Lower lobe of right lung (tissue), 2 donors: ENCODE measurements at regions not wholly inside any gene's neighbourhood (a gene's known extent, or its start where the extent isn't known, plus 50 kb on each side); places are given as distances from the start of the nearest gene placed in this dataset.

Experiments
- ATAC-seq, 2 donors: fragments of 200-7000 bp; cut with Tn5 transposase; one replicate each; pipeline ENCODE4 v1.9.1; 2020 to 2022; ENCODE audit warnings: mild to moderate bottlenecking in 2 of 2, moderate library complexity in 2 of 2
- DNase-seq: peaks from one replicate; pipeline ENCODE4 v3.0.0-alpha.2; 2020
- H3K27ac ChIP-seq: fragments of 200-600 bp; one replicate; pipeline ENCODE4 v1.8.0; 2022
- H3K27me3 ChIP-seq: fragments of 200-600 bp; one replicate; pipeline ENCODE4 v1.8.0; 2022; ENCODE audit warnings: low read depth
- H3K36me3 ChIP-seq: fragments of 200-600 bp; one replicate; pipeline ENCODE4 v1.8.0; 2022; ENCODE audit warnings: mild to moderate bottlenecking
- H3K4me1 ChIP-seq: fragments of 200-600 bp; one replicate; pipeline ENCODE4 v1.8.0; 2022
- H3K4me3 ChIP-seq: fragments of 200-600 bp; one replicate; pipeline ENCODE4 v1.8.0; 2022; ENCODE audit warnings: mild to moderate bottlenecking
- H3K9me3 ChIP-seq: fragments of 200-600 bp; one replicate; pipeline ENCODE4 v1.8.0; 2022
- intact Hi-C: fragments of 100-400 bp; cut with DNase I; formaldehyde crosslinking; loops from one replicate; pipeline ENCODE4 v1.11.0; 2022
- TF ChIP-seq, protein P1 (sequence below): fragments of 200-600 bp; IDR thresholded peaks from one replicate; pipeline ENCODE4 v1.8.0; 2022; ENCODE audit warnings: antibody characterized with exemption, mild to moderate bottlenecking
- donor health status: DM: no; HTN: yes; CAD: no; lungs with severe emphysema.

DNA sequence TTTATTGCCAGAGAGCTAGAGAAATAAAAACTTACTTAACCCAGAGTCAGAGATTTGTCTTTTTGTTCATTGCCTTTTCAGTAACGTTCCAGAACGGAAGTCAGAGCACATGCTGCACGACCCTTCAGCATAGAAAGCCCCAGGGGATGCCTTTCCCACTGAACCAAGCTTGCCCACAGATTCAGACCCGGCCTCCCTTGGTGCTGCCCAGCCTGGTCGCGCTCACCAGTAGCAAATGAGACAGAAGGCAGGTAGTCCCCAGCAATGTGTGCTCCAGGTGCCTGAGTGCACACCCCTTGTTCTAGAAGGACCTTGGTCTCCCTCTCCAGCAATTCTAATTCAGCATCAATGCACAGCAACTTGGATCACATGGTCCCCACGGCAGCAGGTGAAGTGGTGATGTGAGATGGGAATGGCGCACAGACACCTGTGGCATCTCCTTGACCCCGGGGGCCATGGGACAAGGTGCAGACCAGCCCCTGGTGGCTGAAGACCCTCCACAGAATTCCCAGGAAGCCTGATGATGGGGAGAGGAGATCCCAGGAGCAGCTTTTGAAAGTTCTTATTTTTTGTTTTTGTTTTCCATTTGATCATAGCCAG lies 91.8 kb upstream of the IQSEC1 start:
- no peak for DNase-seq
- intact Hi-C loops: no loop called here
- H3K27ac ChIP-seq: no peak overlapping the region
- H3K9me3 ChIP-seq: no peaks in the 10 kb centered on the region
- no peaks in the 10 kb centered on the region for H3K4me1 ChIP-seq
- no peaks in the 10 kb centered on the region for H3K36me3 ChIP-seq
- H3K27me3 ChIP-seq: no peaks in the 10 kb centered on the region
- no peak overlapping the region for H3K4me3 ChIP-seq
- TF ChIP-seq, protein P1, sequence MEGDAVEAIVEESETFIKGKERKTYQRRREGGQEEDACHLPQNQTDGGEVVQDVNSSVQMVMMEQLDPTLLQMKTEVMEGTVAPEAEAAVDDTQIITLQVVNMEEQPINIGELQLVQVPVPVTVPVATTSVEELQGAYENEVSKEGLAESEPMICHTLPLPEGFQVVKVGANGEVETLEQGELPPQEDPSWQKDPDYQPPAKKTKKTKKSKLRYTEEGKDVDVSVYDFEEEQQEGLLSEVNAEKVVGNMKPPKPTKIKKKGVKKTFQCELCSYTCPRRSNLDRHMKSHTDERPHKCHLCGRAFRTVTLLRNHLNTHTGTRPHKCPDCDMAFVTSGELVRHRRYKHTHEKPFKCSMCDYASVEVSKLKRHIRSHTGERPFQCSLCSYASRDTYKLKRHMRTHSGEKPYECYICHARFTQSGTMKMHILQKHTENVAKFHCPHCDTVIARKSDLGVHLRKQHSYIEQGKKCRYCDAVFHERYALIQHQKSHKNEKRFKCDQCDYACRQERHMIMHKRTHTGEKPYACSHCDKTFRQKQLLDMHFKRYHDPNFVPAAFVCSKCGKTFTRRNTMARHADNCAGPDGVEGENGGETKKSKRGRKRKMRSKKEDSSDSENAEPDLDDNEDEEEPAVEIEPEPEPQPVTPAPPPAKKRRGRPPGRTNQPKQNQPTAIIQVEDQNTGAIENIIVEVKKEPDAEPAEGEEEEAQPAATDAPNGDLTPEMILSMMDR: no peak
- no peak for ATAC-seq

DNA sequence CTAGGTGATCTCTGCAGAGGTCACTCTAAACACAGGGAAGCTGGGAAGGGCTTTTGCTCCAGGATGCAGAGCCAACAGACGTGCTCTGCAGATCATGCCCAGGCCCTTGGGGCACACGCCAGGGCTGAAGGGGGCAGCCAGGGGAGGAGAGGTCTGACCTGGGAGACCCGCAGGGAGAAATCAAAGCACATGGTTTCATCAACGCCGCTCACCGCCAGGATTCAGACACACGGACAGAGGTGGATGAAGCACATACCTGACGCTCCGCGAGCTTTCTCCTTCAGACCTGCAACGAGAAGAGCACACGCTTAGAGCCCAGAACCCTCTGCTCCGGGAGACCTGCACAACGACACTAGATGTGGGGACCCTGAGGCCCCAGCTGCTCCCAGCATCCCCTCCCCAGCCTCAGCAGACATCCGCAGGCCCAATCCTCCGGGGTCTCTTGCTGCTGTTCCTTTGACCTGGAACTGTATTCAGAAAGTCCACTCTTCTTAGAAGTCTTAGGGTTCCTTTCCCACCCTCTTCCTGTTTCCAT lies 90.7 kb upstream of the IQSEC1 start:
- no peak overlapping the region for H3K27ac ChIP-seq
- H3K36me3 ChIP-seq: no peaks in the 10 kb centered on the region
- H3K4me1 ChIP-seq: no peaks in the 10 kb centered on the region
- ATAC-seq (no peak), DNase-seq (no peak)
- intact Hi-C loops: no loop called here
- TF ChIP-seq, protein P1: no peak
- no peak overlapping the region for H3K4me3 ChIP-seq
- H3K9me3 ChIP-seq: no peaks in the 10 kb centered on the region
- no peaks in the 10 kb centered on the region for H3K27me3 ChIP-seq

DNA sequence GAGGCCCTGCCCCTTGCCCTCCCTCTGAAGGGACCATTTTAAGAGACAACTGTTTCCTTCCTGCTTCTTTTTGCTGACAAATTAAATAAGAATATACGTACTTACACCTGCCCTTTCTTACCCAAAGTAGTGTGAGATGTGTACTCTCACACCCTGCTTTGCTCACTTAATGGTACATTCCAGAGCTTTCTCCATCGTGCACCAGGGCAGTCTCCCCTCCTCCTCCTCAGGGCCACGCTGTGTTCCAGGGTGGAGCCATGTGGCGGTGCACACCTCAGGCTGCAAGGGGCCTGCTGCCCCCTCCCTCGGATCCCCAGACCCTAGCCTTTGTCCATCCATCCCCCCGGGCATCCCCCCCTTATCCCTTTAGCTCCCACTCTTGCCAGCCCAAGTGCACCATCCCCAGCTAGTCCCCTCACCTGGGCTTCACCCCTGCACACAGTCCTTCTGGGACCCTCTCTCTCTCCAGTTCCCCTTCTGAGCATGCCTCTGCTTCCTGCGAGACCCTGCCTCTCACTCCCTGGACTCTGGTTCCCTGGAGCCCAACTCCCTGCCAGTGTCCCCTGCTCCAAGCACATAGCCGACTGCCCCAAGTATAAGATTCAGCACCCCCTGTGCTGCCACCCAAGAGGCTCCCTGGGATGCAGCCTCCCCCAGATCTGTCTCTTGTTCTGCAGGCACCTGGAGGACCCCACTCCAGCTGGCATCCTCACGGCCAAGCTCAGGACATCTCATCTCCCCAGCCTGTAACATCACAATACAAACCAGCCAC lies 89.5 kb upstream of the IQSEC1 start:
- TF ChIP-seq, protein P1: no peak
- Histone ChIP-seq H3K4me1 (no peaks in the 10 kb centered on the region), H3K27ac (no peak overlapping the region), H3K36me3 (no peaks in the 10 kb centered on the region), H3K27me3 (no peaks in the 10 kb centered on the region), H3K4me3 (no peak overlapping the region), H3K9me3 (no peaks in the 10 kb centered on the region)
- no peak for DNase-seq
- ATAC-seq: no peak
- intact Hi-C loops: no loop called here

DNA sequence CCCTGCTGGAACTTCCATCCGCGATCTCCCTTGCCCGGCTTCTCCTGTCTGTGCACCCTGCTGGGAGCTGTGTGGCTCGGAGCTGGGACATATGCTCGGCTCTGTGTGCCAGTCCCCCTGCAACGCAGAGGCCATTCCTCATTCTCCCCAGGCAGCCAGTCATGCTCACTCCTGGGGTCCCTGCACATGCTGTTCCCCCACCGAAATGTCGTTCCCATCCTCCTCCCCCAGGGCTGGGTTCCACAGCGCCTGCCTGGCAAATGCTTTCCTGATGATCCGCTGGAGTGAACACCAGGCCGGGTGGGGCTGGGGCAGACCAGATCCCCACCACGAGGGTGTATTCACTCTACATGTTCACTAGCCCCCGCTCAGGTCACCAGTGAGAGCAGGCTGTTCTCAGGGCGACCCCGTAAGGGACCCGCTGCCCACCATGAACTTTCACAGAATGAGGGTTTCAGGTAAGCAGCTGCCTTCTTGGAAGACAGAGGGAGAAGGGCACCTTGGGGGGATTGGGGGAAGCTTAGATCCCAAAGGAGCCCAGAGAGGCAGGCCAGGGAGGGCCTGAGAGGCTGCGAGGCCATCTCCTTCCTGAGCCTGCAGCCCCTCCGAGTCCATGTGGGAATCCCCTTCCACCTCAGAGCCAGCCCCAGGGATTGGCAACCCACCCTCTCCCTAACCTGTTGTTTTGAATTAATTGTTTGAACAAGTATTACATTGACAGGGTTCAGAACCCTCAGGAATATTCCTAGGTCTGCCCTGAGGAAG lies 88.7 kb upstream of the IQSEC1 start:
- no peak overlapping the region for H3K4me3 ChIP-seq
- ATAC-seq (no peak), DNase-seq (no peak)
- H3K9me3 ChIP-seq: no peaks in the 10 kb centered on the region
- no peaks in the 10 kb centered on the region for H3K4me1 ChIP-seq
- TF ChIP-seq, protein P1: no peak
- H3K27ac ChIP-seq: no peak overlapping the region
- no peaks in the 10 kb centered on the region for H3K36me3 ChIP-seq
- no peaks in the 10 kb centered on the region for H3K27me3 ChIP-seq
- intact Hi-C loops: no loop called here

DNA sequence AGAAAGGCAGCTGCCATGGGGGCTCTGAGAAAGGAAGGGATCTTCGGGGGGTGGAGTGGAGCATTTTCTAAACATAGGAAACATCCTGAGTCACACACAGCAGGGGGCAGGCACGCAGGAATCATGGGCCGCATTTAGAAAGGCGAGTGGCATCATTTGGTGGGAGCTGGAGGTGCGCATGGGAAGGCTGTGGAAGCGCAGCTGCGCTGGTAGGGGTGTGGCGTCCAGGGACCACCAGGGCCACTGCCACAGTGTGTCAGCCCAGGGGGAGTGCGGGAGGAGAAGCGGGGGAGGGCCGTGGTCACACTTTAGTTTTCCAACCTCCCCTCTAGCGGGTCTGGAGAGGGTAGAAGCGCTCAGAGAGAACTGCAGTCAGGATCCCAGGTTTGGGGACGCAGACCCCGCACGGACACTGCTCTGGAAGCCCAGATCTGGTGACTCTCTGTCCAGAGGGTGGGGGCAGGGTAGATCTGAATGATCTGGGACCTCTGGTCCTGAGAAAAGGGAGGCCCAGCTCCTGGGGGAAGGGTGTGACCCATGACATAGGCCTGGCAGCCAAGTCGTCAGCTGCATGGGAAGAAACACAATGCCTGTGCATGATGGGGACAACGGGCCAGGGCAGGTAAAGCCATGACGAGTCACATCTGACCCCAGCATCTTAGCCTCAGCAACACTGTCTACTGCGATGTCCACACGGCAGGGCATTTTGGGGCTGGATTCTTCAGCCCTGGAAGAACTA lies 88.0 kb upstream of the IQSEC1 start:
- no peaks in the 10 kb centered on the region for H3K4me1 ChIP-seq
- H3K36me3 ChIP-seq: no peaks in the 10 kb centered on the region
- ATAC-seq: no peak
- no peak for DNase-seq
- peaks cover 2% of the 10 kb centered on the region for H3K9me3 ChIP-seq
- H3K4me3 ChIP-seq: no peak overlapping the region
- H3K27ac ChIP-seq: no peak overlapping the region
- TF ChIP-seq, protein P1: no peak
- intact Hi-C loops: no loop called here
- H3K27me3 ChIP-seq: no peaks in the 10 kb centered on the region
